Ectodermal cell (in vitro differentiated cells): ENCODE measurements at regions not wholly inside any gene's neighbourhood (a gene's known extent, or its start where the extent isn't known, plus 50 kb on each side); places are given as distances from the start of the nearest gene placed in this dataset.

ENCODE experiments used
- H3K27ac ChIP-seq: 2 replicates; pipeline ENCODE4 v1.7.0; 2013; ENCODE audit warnings: mild to moderate bottlenecking, low read depth, low read length; ENCODE audit not compliant: insufficient read depth, poor library complexity, severe bottlenecking
- H3K27me3 ChIP-seq: 2 replicates; pipeline ENCODE4 v1.7.0; 2013; ENCODE audit warnings: mild to moderate bottlenecking, low read length; ENCODE audit not compliant: insufficient read depth, control insufficient read depth, poor library complexity, severe bottlenecking
- H3K36me3 ChIP-seq: one replicate; pipeline ENCODE4 v1.7.0; 2013; ENCODE audit warnings: low read length; ENCODE audit not compliant: control insufficient read depth, insufficient read depth
- H3K4me1 ChIP-seq: one replicate; pipeline ENCODE4 v1.7.0; 2013; ENCODE audit warnings: low read length; ENCODE audit not compliant: control insufficient read depth, insufficient read depth
- H3K4me3 ChIP-seq: 2 replicates; pipeline ENCODE4 v1.7.0; 2013; ENCODE audit warnings: low read depth, low read length, control low read depth; ENCODE audit not compliant: insufficient read depth
- H3K9me3 ChIP-seq: 2 replicates; pipeline ENCODE4 v1.7.0; 2013; ENCODE audit warnings: mild to moderate bottlenecking, low read length, moderate library complexity; ENCODE audit not compliant: control insufficient read depth
- WGBS, 2 experiments: methylation state at CpG; one replicate each; pipeline ENCODE4 v1.1.7; 2013; ENCODE audit warnings: missing lambda C conversion rate in 2 of 2; 5-methylcytosine and 5-hydroxymethylcytosine counted together

DNA sequence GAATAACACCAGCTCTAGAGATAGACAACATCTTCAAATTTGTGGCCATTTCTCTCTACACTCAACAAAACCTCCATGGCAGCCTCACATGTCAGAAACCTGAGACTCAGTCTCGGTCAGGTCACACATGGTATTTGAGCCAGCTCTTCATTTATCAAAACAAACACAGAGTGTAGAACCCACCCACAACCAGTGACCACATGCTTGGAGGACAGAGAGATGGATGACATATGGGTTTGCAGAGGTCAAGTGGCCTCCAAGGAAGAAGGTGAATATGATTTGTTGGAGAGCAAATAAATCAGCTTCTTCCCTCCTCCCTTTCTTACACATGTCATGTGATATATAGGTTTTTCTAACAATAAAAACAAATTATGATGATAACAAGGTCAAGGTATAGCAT, 278.1 kb upstream of the LRTM1 start:
- no peak overlapping the region for H3K27ac ChIP-seq
- H3K9me3 ChIP-seq: no peaks in the 10 kb centered on the region
- WGBS, 2 experiments: 90 to 93% methylated on average over 1 of the region's 1 CpG
- no peaks in the 10 kb centered on the region for H3K4me1 ChIP-seq
- no peaks in the 10 kb centered on the region for H3K27me3 ChIP-seq
- no peak overlapping the region for H3K4me3 ChIP-seq
- H3K36me3 ChIP-seq: no peaks in the 10 kb centered on the region

DNA sequence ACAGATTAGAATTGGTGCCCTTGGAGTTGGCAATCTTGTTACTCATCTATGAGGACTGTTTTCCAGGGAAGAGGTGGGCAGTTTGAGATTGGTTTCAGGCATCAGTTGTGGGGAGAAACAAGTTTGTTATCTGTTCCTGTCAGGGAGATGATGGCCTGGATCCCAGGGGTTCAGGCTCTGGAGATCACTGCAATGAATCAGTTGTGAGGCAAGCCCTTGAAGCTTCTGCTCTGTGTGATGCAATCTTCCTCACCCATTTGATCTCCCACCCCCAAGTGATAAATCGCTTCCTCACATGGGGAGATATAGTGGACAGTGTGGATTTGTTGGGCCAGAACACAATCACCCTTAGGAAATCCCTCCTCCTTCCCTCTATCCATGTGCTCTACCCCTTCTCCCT, 276.6 kb upstream of the LRTM1 start:
- Histone ChIP-seq H3K4me3 (no peak overlapping the region), H3K27me3 (no peaks in the 10 kb centered on the region), H3K27ac (no peak overlapping the region), H3K36me3 (no peaks in the 10 kb centered on the region), H3K9me3 (no peaks in the 10 kb centered on the region), H3K4me1 (no peaks in the 10 kb centered on the region)
- WGBS, 2 experiments: 100% methylated on average over 1 of the region's 1 CpG; no CpG with 5 or more reads in 1 of the 2 experiments

DNA sequence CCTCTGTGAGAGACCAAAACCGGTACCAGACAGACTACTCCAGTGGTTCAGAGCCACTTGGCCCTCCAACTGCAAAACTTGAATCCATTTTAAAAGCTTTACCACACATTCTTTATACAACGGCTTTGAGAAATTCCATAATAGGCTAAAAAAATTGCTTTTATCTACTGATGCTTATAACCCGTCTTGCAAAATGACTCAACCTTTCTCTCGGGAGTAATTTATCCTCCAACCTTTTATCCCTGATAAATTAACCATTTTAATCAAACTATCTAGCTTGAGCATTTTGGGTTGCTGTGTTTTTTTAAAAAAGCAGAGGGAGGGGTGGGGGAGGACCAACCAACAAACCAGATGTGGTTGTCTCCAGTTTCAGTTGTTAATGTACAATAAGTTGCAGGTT, 275.7 kb upstream of the LRTM1 start:
- Histone ChIP-seq H3K4me3 (no peak overlapping the region), H3K4me1 (no peaks in the 10 kb centered on the region), H3K27ac (no peak overlapping the region), H3K9me3 (no peaks in the 10 kb centered on the region), H3K36me3 (no peaks in the 10 kb centered on the region), H3K27me3 (no peaks in the 10 kb centered on the region)
- 89 to 92% methylated on average over 3 to 4 of the region's 4 CpGs for whole genome bisulfite sequencing, 2 experiments

DNA sequence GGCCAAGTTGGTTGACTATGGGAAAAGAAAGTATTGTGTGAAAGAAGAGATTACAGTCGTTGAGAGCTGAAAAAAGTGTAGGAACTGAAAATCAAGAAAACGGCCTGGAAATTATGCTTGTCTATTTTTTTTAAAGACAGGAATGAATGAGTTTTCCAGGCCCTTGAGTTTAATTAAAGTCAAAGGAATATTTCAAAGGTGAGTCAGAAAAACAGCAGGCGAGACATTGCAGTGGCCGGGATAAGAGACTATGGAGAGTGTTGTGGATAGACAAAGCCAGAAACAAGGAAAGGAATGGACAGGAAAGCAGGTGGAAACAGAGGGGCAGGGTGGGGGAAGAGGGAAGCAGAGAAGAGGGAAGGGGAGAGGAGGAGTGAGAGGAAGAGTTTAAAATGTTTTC, 275.1 kb upstream of the LRTM1 start:
- Histone ChIP-seq H3K4me1 (no peaks in the 10 kb centered on the region), H3K27me3 (no peaks in the 10 kb centered on the region), H3K27ac (no peak overlapping the region), H3K9me3 (no peaks in the 10 kb centered on the region), H3K36me3 (no peaks in the 10 kb centered on the region), H3K4me3 (no peak overlapping the region)
- WGBS, 2 experiments: 84 to 87% methylated on average over 4 of the region's 4 CpGs

DNA sequence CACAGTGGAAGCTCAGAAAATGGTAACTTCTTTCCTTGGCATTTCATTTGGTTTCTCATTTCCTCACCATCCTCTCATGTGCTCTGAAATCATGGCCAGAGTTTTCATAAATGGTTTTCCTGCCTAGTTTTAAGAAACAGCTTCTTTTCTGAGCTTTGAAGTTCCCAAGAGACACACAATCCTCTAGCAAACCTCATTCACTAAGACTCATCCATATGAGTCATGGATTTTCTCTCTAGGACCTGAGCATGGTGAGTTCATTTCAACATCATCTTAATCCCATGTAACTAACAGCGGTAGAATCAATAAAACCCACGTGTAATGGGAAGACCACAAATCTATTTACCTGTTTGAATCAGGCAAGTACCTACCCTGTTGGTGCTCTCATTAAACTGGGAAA, 274.5 kb upstream of the LRTM1 start:
- no peaks in the 10 kb centered on the region for H3K9me3 ChIP-seq
- H3K27ac ChIP-seq: no peak overlapping the region
- H3K4me3 ChIP-seq: no peak overlapping the region
- no peaks in the 10 kb centered on the region for H3K4me1 ChIP-seq
- no peaks in the 10 kb centered on the region for H3K36me3 ChIP-seq
- H3K27me3 ChIP-seq: no peaks in the 10 kb centered on the region
- WGBS, 2 experiments: 89 to 98% methylated on average over 2 of the region's 2 CpGs

DNA sequence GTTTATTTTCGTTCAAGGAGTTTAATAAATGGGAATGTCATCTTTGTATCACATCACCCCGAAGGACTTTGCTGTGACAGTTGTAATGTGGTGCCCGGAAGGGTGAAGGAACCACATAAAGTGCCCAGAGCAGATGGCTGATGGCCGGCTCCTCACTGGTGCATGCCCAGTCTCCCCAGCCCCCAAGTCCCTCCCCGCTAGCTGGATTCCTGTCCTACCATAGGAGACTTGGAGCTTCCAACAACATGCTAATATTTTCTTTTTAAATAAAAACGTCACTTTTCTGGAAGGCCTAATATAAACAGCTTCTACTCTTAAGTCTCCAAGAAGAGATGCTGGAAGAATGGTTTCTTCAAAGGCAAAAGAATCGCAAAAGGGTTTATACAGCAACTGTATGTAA, 273.9 kb upstream of the LRTM1 start:
- no peaks in the 10 kb centered on the region for H3K36me3 ChIP-seq
- no peaks in the 10 kb centered on the region for H3K9me3 ChIP-seq
- H3K27me3 ChIP-seq: no peaks in the 10 kb centered on the region
- no peak overlapping the region for H3K4me3 ChIP-seq
- no peak overlapping the region for H3K27ac ChIP-seq
- no peaks in the 10 kb centered on the region for H3K4me1 ChIP-seq
- WGBS, 2 experiments: 95 to 96% methylated on average over 7 of the region's 7 CpGs

DNA sequence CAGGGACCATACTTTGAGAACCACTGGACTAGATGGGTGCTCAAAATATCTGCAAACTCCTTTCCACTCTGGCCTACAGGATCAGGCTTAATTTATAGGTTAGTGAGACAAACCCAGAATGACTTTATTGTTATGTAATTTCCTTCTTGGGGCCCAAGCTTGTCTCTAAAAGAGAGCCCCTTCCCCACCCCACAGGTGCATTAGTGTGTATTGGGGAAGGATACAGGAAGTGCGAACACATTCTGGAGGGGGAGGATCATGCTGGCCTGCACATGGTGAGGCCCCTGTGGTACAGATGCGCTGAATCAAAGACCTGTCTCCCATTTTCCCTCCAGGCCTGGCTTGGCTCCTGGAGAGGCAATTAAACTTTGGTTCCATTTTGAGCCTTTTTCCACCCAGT, 273.0 kb upstream of the LRTM1 start:
- Histone ChIP-seq H3K27ac (no peak overlapping the region), H3K4me1 (no peaks in the 10 kb centered on the region), H3K4me3 (no peak overlapping the region), H3K9me3 (no peaks in the 10 kb centered on the region), H3K27me3 (no peaks in the 10 kb centered on the region), H3K36me3 (no peaks in the 10 kb centered on the region)
- WGBS, 2 experiments: 90 to 93% methylated on average over 2 of the region's 2 CpGs

DNA sequence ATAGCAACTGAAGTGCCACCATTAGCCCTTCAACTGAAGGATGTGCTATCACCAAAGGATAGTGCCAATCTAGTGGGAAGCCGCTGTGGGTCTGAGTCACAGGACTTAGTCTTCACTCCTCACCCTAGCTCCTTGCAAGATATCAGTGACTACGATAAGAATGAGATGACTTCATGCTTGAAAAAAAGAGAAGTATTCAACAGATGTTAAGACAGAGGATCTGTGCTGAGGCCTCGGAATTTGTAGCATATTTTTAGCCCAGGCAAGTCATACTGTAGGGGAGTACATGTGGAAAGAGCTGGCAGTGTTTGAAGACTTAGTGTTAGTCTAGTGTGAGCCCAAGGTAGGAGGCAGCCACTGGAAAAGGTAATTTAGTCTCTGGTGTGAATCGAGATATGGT, 270.7 kb upstream of the LRTM1 start:
- H3K4me3 ChIP-seq: no peak overlapping the region
- no peaks in the 10 kb centered on the region for H3K27me3 ChIP-seq
- H3K27ac ChIP-seq: no peak overlapping the region
- WGBS, 2 experiments: 93 to 95% methylated on average over 4 of the region's 4 CpGs
- no peaks in the 10 kb centered on the region for H3K9me3 ChIP-seq
- H3K4me1 ChIP-seq: no peaks in the 10 kb centered on the region
- no peaks in the 10 kb centered on the region for H3K36me3 ChIP-seq

DNA sequence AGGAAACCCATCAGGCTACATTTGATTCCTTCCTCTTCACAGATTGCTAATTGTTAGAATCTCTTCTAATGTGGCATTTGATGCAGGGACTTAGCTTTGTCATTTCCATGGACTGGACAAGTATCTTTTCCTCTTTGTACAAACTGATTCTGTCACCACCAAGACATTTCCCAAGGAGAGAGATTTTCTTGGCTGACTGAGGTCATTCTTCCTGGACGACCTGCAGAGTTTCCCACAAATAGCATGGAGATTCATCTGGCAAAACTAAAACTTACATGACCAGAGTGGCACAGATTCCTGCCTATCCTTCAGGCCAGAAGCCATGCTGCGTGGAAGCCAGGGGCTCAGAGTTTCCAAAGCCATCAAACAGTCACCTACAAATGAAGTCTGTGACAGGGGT, 269.2 kb upstream of the LRTM1 start:
- Histone ChIP-seq H3K36me3 (no peaks in the 10 kb centered on the region), H3K27me3 (no peaks in the 10 kb centered on the region), H3K9me3 (no peaks in the 10 kb centered on the region), H3K4me3 (no peak overlapping the region), H3K27ac (no peak overlapping the region), H3K4me1 (no peaks in the 10 kb centered on the region)
- 83 to 88% methylated on average over 2 of the region's 2 CpGs for WGBS, 2 experiments

DNA sequence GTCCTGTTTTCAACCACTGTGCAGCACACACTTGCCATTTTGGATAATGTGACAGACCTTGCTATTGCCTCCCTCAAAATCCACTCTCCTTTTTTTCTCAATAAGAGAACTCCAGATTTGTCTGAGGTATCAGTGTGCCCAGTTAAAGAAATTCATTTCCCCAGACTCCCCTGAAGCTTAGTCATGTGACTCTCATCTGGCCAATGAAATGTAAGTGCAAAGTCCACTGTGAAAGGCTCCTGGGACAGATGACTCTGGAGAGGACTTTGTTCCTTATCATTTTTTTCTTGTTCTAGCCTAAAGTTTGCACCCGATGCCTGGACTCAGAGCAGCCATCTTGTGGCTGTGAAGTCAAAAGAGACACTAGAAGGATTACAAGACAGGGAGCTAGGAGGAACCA, 268.6 kb upstream of the LRTM1 start:
- no peaks in the 10 kb centered on the region for H3K4me1 ChIP-seq
- 86 to 95% methylated on average over 1 of the region's 1 CpG for WGBS, 2 experiments
- H3K27ac ChIP-seq: no peak overlapping the region

DNA sequence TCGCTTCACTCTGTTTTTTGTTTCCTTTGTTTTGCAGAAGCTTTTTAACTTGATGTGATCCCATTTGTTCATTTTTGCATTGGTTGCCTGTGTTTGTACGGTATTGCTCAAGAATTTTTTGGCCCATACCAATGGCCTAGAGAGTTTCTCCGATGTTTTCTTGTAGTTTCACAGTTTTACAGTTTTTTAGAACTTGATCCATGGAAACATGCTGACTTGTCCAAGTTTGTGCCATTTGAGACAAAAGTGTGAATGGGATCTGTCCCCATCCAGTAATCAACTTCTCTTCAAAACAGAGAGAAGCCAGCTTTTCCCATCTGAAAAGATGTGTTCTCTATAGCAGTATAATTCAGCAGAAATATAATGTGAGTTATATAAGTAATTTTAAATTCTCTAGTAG, 266.5 kb upstream of the LRTM1 start:
- H3K27ac ChIP-seq: no peak overlapping the region
- no peak overlapping the region for H3K4me3 ChIP-seq
- WGBS, 2 experiments: 84 to 98% methylated on average over 3 of the region's 3 CpGs
- H3K9me3 ChIP-seq: no peaks in the 10 kb centered on the region
- H3K27me3 ChIP-seq: no peaks in the 10 kb centered on the region
- no peaks in the 10 kb centered on the region for H3K36me3 ChIP-seq
- H3K4me1 ChIP-seq: no peaks in the 10 kb centered on the region

More for the DNA sequence above, 268.6 kb upstream of the LRTM1 start:
- Histone ChIP-seq H3K4me3 (no peak overlapping the region), H3K9me3 (no peaks in the 10 kb centered on the region), H3K27me3 (no peaks in the 10 kb centered on the region), H3K36me3 (no peaks in the 10 kb centered on the region)
